ENCODE measurements at regions not wholly inside any gene's neighbourhood (a gene's known extent, or its start where the extent isn't known, plus 50 kb on each side); places are given as distances from the start of the nearest gene placed in this dataset.

GRCh38 chr2:128520791-128521190, 202.1 kb upstream of the HS6ST1 start:
- TF ChIP-seq CTCF (IDR thresholded peaks at IDR 0.05) (no peak), POLR2A (IDR thresholded peaks at IDR 0.05) (no peak)
